ENCODE measurements at regions not wholly inside any gene's neighbourhood (a gene's known extent, or its start where the extent isn't known, plus 50 kb on each side); places are given as distances from the start of the nearest gene placed in this dataset.

DNA sequence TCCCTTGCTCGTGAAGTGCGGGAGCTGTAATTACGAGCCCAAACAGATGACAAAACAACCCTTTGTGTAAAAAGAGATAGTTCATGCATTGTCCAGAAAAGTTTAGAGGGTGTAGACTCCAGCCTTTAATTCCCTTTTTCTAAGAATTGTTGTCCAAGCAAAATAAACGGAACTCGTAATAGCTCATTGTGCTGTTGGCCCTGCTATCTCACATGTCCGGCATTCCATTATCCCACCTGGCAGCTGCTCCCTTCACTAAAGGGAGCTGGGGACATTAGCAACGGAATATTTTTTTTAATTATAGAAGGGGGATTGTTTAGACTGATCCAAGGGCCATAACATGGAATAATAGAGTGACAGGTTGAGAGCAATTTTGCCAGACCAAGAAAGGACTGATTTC lies 277.5 kb upstream of the TBX3 start:
- no peak overlapping the region for H3K4me3 ChIP-seq (ENCODE audit: low read length)
- DNase-seq (ENCODE audit: low read depth, low spot score): no peak

DNA sequence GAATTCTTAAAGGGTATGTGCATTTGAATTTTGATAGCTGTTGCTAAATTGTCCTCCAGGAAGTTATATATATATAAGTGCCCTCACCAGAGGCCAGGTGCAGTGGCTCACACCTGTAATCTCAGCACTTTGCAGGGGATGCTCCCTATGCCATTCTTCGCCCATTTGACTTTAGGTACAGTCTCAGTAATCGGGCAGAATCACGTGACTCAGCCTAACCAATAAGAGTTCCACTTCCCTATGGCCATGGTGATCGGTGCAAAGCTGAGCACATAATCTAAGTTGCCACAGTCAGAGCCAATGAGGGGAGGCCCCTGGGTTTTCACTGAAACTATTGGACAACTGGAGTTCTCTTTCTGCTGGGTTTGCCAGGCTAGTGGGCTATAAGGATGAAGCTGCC lies 274.6 kb upstream of the TBX3 start:
- H3K4me3 ChIP-seq (ENCODE audit: low read length): no peak overlapping the region
- no peak for DNase-seq (ENCODE audit: low read depth, low spot score)

DNA sequence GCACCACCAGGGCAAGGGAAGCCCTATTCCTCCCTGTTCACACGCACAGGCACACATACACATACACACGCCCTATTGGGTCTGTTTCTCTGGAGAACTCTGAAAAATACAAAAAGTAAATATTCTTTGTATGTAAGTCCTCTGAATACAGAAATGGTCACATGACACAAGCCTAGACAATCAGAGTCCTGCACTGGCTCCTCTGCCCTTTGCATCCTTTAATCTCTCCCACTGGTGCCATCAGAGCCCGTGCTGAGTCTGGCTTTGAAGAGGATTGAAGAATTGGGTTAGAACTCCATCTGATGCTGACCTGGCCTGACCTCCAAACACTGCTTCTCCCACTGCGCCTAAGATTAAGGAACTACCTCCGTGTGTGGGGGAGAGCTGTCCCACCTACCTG lies 273.2 kb upstream of the TBX3 start:
- DNase-seq (ENCODE audit: low read depth, low spot score): no peak
- H3K4me3 ChIP-seq (ENCODE audit: low read length): no peak overlapping the region

DNA sequence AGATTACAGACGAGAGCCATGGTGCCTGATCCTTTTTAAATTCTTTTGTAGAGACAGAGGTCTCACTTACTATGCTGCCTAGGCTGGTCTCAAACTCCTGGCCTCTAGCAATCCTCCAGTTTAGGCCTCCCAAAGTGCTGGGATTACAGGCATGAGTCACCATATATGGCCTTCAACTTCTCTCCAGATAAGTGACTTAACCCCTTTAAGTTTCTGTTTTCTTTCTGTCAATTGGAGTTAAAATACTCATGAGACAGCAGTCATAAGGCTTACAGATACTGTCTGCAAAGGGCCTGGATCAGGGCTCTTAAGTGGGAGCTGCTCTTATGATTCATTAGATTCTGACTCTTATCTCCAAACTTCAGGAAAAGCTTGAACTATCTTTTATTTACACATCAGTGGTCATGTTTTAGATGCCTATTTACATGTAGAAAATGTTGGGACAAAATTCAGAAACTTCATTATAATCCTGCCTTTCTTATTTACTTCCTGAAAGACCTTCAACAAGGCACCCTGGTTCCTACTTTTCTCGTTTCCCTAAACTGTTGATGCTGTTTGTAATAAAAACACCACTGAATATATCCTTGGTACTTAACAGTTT lies 271.5 kb upstream of the TBX3 start:
- H3K4me3 ChIP-seq (ENCODE audit: low read length): no peak overlapping the region
- DNase-seq (ENCODE audit: low read depth, low spot score): no peak

DNA sequence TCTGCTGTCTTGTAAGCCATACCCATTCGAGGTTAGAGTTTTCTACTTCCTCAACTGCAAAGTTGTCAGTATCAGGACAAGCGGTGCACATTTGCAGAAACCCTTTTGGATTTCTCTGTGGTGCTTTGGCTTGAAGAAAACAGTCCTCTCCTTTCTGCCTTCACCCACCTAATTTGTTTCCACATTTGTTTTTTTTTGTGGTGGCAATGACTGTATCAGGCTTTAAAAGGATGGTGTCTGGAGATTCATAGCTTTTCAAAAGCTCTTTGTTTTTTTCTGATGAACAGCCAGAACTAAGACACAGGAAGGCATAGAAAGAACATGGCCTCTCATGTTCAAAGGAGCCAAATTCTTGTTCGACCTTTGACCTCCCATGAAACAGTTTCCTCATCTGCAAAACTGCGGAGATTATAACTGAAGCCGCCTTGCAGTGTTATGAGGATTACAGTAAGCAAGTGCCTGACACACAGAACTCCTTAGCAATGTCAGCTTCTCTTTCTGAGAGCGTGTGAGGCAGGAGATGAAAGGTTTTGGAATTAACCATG lies 270.6 kb upstream of the TBX3 start:
- no peak overlapping the region for H3K4me3 ChIP-seq (ENCODE audit: low read length)
- DNase-seq (ENCODE audit: low read depth, low spot score): no peak

GRCh38 chr12:114952573-114953271 lies 268.7 kb upstream of the TBX3 start:
- DNase-seq (ENCODE audit: low read depth, low spot score): no peak
- no peak overlapping the region for H3K4me3 ChIP-seq (ENCODE audit: low read length)

DNA sequence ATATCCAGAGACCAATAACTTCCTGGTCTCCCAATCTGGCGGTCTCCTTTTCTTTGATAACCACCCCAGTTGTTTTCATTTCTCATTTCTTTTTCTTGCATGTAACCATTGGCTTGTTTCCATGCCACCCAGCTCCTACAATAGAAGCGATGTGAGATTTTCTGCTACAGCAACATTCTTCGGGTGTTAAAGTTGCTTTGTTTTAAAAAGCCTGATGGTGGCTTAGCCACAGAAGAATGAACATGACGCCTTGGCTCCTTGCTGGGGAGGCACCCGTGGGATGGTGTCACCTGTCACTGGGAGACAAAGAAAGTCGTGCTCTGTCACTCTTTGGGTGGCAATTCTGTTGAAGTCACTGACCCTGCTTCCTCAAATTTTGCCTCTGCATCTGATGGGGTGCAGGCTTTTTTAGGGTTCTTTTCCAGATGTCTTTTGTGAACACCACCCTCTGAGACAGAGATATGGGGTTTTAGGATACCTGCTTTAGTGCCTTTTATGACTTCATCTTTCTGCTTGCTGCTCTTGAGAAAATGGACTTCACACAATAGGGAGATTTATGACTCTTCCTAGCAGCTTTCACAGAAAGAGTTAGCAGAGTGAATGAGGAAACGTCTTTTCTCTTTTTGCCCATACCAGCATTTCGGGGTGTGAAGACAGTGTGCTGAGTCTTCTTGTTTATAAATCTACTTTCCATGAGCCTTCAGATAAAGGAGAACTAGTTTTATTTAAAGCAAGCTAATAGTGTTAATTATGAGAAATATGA lies 265.3 kb upstream of the TBX3 start:
- no peak for DNase-seq (ENCODE audit: low read depth, low spot score)
- no peak overlapping the region for H3K4me3 ChIP-seq (ENCODE audit: low read length)

GRCh38 chr12:114945351-114945750 lies 261.4 kb upstream of the TBX3 start:
- DNase-seq (ENCODE audit: low read depth, low spot score): no peak
- no peak overlapping the region for H3K4me3 ChIP-seq (ENCODE audit: low read length)

- no peak overlapping the region for H3K4me3 ChIP-seq (ENCODE audit: low read length)
- no peak for DNase-seq (ENCODE audit: low read depth, low spot score)
These were observed 260.8 kb upstream of the TBX3 start for GRCh38 chr12:114944736-114945135.

GRCh38 chr12:114943601-114944000 lies 259.6 kb upstream of the TBX3 start:
- no peak for DNase-seq (ENCODE audit: low read depth, low spot score)
- no peak overlapping the region for H3K4me3 ChIP-seq (ENCODE audit: low read length)

DNA sequence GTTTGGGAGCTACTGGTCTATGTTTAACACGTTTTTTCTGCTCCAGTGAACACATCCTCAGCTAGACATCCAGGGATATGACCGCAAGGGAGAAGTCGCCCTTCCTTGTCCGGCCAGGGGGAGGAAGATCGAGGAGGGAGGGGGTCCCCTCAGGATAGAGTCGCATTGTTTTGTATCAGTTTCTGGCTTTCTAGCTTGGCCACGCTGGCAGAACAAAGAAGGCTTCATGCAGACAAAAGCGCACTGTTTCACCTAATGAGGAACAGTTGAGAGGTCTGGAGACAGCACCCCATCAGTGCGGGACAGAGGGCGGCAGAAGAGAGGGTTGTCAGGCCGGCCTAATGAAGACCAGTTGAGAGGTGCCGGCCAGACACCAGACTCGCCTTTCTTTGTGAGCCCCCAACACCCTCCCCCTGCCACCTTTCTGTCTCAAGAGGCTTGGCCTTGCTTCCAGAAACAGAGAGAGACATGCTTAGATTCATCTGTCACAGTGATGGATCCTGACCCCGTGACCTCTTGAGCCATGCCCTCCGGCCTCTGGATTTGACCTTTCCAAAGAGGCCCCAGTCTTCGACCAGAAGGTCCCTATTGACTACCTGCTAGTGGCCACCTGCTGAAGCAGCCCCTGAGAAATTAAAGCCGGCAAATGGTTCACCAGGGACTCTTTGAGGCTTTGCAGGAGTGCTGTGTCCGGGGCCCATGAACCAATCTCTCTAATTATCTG lies 254.7 kb upstream of the TBX3 start:
- DNase-seq (ENCODE audit: low read depth, low spot score): no peak
- no peak overlapping the region for H3K4me3 ChIP-seq (ENCODE audit: low read length)

- no peak overlapping the region for H3K4me3 ChIP-seq (ENCODE audit: low read length)
- DNase-seq (ENCODE audit: low read depth, low spot score): no peak
These were observed 252.4 kb upstream of the TBX3 start for GRCh38 chr12:114936148-114937079.

GRCh38 chr12:114935658-114936057 lies 251.7 kb upstream of the TBX3 start:
- no peak for DNase-seq (ENCODE audit: low read depth, low spot score)
- H3K4me3 ChIP-seq (ENCODE audit: low read length): no peak overlapping the region

GRCh38 chr12:114933428-114934160 lies 249.6 kb upstream of the TBX3 start:
- no peak overlapping the region for H3K4me3 ChIP-seq (ENCODE audit: low read length)
- DNase-seq (ENCODE audit: low read depth, low spot score): no peak

DNA sequence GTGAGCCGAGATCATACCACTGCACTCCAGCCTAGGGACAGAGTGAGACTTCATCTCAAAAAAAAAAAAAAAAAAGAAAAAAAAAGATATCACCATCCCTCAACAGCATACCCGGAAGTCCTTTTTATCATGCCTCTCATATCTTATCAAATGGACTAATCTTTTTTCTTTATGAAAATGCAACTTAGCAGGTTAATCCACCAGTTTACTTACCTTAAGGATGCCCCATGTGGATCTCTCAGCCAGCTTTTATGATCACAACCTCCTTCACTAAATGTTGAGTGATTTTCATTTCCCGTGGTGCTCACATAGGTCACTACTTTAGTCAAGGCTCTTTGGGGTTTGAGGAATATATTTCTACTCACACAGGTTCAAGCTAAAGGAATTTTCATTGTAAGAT lies 248.8 kb upstream of the TBX3 start:
- DNase-seq (ENCODE audit: low read depth, low spot score): no peak
- H3K4me3 ChIP-seq (ENCODE audit: low read length): no peak overlapping the region

- no peak for DNase-seq (ENCODE audit: low read depth, low spot score)
- no peak overlapping the region for H3K4me3 ChIP-seq (ENCODE audit: low read length)
These were observed 247.1 kb upstream of the TBX3 start for GRCh38 chr12:114931025-114931424.

DNA sequence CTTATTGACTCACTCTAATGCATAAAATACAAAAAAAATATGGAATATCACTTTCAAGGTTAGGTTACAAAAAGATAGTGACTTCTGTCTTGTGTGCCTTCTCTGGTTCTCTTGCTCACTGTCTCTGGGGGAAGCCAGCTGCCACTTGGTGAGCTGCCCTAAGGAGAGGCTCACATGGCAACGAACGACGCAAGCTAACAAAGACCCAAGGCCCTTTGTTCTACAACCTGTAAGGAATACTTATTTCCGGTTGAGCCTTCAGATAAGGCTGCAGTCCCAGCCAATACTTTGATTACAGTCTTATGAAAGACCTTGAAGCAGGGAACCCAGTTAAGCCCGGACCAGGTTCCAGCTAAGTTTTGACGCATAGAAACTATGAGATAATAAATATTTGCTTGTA lies 242.4 kb upstream of the TBX3 start:
- DNase-seq (ENCODE audit: low read depth, low spot score): no peak

GRCh38 chr12:114924946-114925475 lies 241.0 kb upstream of the TBX3 start:
- no peak overlapping the region for H3K4me3 ChIP-seq (ENCODE audit: low read length)
- no peak for DNase-seq (ENCODE audit: low read depth, low spot score)

More for the DNA sequence above, 242.4 kb upstream of the TBX3 start:
- no peak overlapping the region for H3K4me3 ChIP-seq (ENCODE audit: low read length)

Data from Jurkat, Clone E6-1 (cell line).